ENCODE measurements at regions not wholly inside any gene's neighbourhood (a gene's known extent, or its start where the extent isn't known, plus 50 kb on each side); places are given as distances from the start of the nearest gene placed in this dataset.

- Histone ChIP-seq H3K27ac (ENCODE audit: control insufficient read depth, insufficient read depth) (no peak overlapping the region), H3K4me3 (no peak overlapping the region), H3K9ac (ENCODE audit: control insufficient read depth, insufficient read depth, low read length) (no peak overlapping the region), H3K9me3 (replicated peaks; ENCODE audit: control insufficient read depth, insufficient read depth, low read length) (no peaks in the 10 kb centered on the region), H3K4me1 (ENCODE audit: control insufficient read depth, insufficient read depth, low read length) (no peaks in the 10 kb centered on the region), H3K4me2 (ENCODE audit: control insufficient read depth, insufficient read depth) (no peak overlapping the region), H4K20me1 (ENCODE audit: control insufficient read depth, insufficient read depth) (no peaks in the 10 kb centered on the region), H3K79me2 (ENCODE audit: control insufficient read depth, insufficient read depth, low read length) (no peaks in the 10 kb centered on the region), H3K27me3 (replicated peaks in 1 of 2; ENCODE audit: control insufficient read depth in 2 of 2, insufficient read depth in 2 of 2, low read length in 1 of 2) (peaks cover 0 to 3% of the 10 kb centered on the region in 2 experiments; a peak in 1 of 4 replicates), H3K36me3 (ENCODE audit: control insufficient read depth in 2 of 2, insufficient read depth in 2 of 2, low read length in 1 of 2) (no peaks in the 10 kb centered on the region), H2AFZ (ENCODE audit: control insufficient read depth, low read depth, low read length) (no peak overlapping the region)
- no TSS peak for BruUV-seq (replicated peaks)
- DNase-seq (ENCODE audit: low read depth, low spot score): no peak
- no peak for FAIRE-seq
- intact Hi-C loops (cut with micrococcal nuclease; ENCODE audit: unreplicated experiment): no loop called here
- TF ChIP-seq NFXL1 (IDR thresholded peaks at IDR 0.05; ENCODE audit: borderline replicate concordance) (no peak), MTA2 (IDR thresholded peaks at IDR 0.05; ENCODE audit: low read depth) (no peak), NRF1 (conservative IDR thresholded peaks at IDR 0.05; ENCODE audit: low read depth, low read length) (no peak), ATF2 (IDR thresholded peaks at IDR 0.05; ENCODE audit: low read length) (no peak), ASH2L (IDR thresholded peaks at IDR 0.05; ENCODE audit: borderline replicate concordance, low read depth) (no peak)
- TF ChIP-seq, protein P1, sequence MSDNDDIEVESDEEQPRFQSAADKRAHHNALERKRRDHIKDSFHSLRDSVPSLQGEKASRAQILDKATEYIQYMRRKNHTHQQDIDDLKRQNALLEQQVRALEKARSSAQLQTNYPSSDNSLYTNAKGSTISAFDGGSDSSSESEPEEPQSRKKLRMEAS (IDR thresholded peaks at IDR 0.05; ENCODE audit: low read depth, low read length): no peak
- ChIA-PET SMC1A (ENCODE audit: uncharacterized antibody, unreplicated experiment) (no interaction called here), POLR2A (no interaction called here), RAD21 (ENCODE audit: unreplicated experiment) (no interaction called here), CTCF (no interaction called here)
- in situ Hi-C loops (cut with MboI): no loop called here
- WGBS (ENCODE audit: insufficient coverage, insufficient replicate concordance, low lambda C conversion rate, missing lambda C conversion rate): 26% methylated on average over 3 of the region's 3 CpGs
- ATAC-seq: no peak
Observed at GRCh38 chr3:188036375-188037194, 117.4 kb upstream of the LPP start.
